GM19240 (cell line): ENCODE measurements at regions not wholly inside any gene's neighbourhood (a gene's known extent, or its start where the extent isn't known, plus 50 kb on each side); places are given as distances from the start of the nearest gene placed in this dataset.
"Not testable (repeated sequence)": the region's sequence is repeated elsewhere in the genome, so short reads cannot be mapped to it uniquely, and the experiment has no call there.

Experiments used
- DNase-seq: peaks from one replicate; pipeline ENCODE4 v3.0.0; 2011; ENCODE audit warnings: low spot score; ENCODE audit not compliant: insufficient read length

DNA sequence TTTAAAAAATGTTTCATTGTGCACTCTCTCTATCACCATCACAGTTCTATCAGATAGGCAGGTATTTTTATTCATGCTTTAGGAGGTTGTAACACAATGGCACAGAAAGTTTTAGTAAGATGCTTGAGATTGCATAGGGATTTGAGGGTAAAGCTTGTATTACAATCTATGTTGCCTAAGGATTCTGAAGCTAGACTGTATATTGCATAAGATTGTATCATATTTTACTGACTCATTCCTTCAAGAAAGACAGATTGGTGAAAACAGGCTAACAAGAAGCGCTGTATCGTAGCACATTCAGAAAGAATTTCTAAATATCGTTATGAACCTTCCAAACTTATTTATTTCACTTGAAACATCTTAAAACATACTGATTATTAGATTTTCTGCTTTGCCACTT, 577.7 kb downstream of the EBF1 start:
- no peak for DNase-seq

GRCh38 chr5:158519433-158520021, 580.2 kb downstream of the EBF1 start:
- DNase-seq: no peak

- no peak for DNase-seq
Measured at GRCh38 chr5:158516521-158516920, 583.2 kb downstream of the EBF1 start.

DNA sequence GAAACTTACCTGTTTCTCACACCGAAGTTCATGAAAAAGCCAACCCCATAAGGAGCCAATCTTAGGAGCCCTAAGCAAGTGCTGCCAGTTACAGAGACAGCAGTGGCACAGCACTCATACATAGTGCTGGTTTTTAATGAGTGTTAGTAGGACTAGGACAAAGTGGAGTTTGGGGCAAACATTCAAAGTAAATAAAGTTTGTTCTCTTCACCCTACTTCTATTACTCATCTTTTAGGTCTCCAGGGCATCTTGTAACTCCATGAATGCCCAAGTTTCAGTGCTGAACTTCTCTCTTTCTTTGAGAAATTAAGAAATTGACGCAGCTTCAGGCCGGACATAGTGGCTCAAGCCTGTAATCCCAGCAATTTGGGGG, 584.7 kb downstream of the EBF1 start:
- no peak for DNase-seq

DNA sequence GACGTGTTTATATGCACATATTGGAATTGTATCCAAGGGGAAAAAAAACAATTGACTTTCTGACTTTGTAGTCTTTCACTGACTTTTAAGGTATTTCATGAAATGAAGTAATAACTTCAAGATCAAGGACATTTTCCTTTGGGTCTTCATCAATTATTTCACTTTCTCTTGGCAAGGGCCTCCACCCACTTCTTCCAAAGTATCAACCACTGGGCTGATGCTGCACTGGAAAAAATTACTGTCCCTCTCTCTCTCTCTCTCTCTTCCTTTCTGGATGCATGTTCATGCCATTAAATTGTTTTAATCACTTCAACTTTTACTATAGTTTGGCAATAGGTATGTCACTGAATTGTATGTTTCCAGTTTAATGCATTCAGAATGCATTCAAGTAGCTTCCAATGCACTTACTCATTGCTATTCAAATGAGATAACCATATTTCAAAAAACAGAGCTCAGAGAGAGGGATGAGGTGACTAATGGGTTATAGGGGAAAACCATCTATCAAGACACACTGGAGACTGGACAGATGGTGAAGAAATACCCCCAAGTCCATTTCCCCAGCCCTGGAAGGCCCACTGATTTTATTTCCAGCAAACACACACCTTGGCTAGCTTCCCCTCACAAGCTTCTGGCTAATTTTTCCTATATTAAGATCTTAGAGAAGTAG, 585.3 kb downstream of the EBF1 start:
- DNase-seq: no peak

DNA sequence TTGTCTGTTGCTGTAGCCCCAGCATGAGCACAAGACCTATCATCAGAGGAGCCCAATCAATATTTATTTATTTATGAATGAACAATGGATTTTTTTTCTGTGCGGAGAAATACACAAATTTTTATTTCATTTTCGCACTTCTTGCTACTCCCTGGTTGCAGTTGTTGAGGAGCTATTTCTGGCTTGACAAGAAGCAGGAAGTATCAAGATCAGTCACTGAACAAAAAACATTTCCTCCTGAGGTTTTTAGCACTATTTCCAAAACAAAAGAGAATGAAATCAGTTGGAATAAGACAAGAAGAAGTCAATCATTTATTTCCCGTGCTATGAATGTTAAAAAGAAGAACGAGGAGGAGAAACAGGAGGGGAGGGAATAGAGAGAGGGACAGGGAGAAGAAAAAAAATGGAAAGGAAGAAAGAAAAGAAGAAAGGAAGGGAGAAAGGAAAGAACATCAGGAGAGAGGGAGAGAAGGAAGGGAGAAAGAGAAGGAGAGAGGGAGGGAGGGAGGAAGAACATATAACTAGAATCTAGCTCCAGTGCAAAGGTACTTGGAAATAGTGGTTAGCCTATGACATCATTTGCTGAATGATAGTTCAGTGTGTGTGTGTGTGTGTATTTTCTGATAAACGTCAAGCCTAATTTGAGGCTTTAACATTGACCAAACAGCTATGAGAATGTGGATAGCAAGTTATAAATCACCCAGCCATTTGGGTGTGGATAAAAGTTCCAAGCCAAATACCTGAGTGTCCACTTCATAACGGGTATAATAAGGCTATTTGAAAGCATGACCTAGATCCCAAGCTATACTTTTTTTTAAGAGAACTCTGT, 586.0 kb downstream of the EBF1 start:
- DNase-seq: no peak

DNA sequence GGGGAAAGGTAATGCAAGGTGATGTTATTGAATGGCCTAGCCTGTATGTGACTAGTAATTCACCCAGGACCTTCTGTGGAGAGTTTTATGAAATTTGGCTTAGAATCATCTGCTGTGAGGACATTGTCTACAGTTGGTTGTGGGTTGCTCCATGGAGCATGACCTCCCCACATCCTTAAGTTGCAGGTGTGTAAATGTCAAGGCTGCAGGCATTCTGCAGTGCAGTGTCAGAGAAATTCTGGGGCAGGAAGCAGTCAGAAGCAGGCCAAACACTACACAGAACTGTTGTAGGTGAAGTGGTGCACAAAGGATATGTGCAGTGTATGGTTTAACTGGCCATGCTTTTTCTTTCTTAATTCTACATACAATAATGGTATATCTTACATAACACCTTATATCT, 588.3 kb downstream of the EBF1 start:
- no peak for DNase-seq

DNA sequence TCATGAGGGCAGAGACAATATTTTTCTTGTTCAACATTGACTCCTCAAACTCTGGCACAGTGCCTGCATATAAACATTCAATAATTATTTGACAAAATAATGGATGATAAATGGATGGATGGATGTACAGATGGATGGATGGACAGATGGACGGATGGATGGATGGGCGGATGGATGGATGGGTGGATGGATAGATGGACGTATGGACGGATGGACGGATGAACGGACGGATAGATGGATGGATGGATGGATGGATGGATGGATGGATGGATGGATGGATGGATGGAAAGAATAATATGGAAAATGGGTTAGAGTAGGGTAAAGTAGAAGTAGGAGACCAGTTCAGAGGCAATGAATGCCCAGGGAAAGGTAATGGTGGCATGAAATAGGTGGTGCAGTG, 589.2 kb downstream of the EBF1 start:
- DNase-seq: no peak

- no peak for DNase-seq
Measured at GRCh38 chr5:158506648-158507047, 593.1 kb downstream of the EBF1 start.

DNA sequence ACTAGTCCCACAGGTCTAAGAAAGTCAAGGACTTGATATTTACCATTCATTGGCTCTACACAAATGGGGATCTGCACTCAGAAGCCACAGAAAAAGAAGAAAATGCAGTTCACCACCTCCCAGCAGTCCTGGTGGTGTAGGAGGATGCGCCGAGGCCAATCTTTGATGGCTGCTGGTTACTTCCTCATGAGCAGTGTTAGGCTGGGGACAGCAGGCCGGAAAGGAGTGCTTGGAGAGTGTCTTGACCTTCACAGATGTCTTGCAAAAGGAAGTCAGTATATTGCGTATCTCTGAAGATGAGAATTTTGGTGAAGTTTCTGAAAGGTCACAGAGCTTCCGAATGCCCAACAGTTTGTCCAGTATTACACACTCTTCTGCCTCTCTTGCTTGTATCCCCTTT, 597.0 kb downstream of the EBF1 start:
- DNase-seq: no peak

- DNase-seq: no peak
Measured at GRCh38 chr5:158499892-158500418, 599.8 kb downstream of the EBF1 start.

DNA sequence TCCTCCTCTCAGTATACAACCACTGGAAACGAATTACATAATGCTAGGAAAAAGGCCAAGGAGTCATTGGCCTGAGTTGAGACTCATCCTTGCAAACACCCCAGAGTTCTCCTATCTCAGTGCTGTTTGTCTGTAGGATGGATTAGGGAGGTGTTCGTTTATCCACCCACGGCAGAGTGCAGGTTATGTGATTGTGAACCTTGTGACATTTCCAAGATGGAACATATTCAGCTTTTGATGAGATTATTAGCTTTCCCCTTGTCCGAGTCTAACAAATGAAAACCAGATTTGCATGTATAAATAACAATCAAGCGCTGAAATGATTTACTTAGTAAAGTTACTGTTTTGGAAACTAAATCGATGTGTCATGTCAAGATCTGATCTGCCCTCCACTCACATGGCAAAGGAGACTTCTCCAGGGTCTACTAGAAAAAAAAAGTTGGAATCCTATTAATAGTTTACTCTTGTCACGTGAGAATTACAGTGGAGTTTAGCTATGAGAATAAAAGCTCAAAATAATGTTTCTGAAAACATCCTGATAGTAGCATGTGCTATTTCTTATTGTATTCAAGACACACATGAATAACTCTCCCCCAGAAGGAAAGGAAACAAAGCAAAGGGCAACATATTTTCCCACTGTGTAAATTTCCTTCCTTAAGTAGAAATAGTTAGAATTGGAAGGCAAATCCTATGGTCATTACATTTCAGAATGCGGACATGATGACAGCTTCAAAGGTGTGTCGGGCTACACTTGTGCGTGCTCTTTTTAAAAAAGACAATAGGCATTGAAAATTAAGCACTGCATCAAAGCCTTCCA, 600.4 kb downstream of the EBF1 start:
- DNase-seq: no peak

DNA sequence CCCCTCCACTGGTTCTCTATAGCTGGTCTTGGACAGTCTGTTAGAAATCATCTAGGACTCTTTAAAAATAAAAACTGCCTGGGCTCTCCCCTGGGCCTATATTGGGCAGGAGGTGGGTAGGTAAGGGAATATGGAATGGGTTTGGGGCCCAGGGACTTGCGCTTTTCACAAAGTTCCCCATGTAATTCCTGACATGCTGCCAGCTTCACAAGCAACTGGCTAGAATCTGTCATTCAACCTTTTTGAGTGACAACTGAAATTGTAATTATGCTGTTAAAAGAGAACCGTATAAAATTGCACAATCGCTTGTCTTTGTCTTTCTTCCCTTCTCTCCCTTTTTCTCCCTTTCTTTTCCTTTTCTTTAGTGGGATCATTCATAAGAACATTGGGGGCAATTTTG, 603.1 kb downstream of the EBF1 start:
- no peak for DNase-seq

GRCh38 chr5:158494541-158494940, 605.2 kb downstream of the EBF1 start:
- DNase-seq: no peak

GRCh38 chr5:158494044-158494443, 605.7 kb downstream of the EBF1 start:
- DNase-seq: not testable (repeated sequence)

- no peak for DNase-seq
Measured at GRCh38 chr5:158492841-158493242, 606.9 kb downstream of the EBF1 start.

GRCh38 chr5:158492136-158492535, 607.6 kb downstream of the EBF1 start:
- no peak for DNase-seq

- DNase-seq: no peak
Measured at GRCh38 chr5:158487664-158488063, 612.1 kb downstream of the EBF1 start.

DNA sequence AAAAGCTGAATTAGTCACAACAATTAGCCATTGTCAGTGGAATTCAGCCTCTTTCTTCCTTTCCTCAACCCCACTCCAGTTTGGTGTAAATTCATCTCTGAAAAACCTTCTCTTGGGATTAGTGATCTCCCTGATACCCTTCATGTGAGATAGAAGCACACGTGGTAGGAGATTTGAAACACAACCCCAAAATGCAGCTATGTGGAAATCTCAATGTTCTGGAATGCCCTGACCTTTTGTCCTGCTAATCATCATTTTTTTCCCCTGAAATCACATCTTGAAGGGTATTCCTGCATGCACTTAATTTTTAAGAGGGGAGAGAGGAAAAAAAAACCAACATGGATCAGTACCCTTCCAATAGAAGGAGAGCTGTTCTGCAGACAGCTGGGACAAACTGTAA, 612.6 kb downstream of the EBF1 start:
- DNase-seq: no peak

GRCh38 chr5:158486566-158486965, 613.1 kb downstream of the EBF1 start:
- no peak for DNase-seq

- no peak for DNase-seq
Measured at GRCh38 chr5:158485604-158486081, 614.1 kb downstream of the EBF1 start.
